ENCODE measurements at regions not wholly inside any gene's neighbourhood (a gene's known extent, or its start where the extent isn't known, plus 50 kb on each side); places are given as distances from the start of the nearest gene placed in this dataset.

DNA sequence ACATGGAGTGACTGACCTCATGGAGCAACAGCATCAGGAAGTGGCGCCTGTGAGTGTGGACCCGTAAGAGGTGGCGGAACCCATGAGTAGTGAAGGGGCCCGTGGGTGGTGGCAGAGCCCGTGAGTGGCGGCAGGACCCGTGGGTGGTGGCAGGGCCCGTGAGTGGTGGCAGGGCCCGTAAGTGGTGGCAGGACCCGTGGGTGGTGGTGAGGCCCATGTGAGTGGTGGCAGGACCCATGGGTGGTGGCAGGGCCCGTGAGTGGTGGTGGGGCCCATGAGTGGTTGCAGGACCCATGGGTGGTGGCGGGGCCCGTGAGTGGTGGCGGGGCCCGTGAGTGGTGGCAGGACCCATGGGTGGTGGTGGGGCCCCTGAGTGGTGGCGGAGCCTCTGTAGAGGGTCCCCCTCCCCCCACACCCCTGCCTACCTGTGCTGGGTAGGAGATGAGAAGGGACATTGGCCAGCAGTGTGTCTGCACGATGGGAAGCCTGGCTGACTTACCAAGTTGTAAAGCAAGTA, 407.7 kb upstream of the SALL3 start:
- Histone ChIP-seq H3K4me1 (ENCODE audit: control insufficient read depth, low read length) (no peaks in the 10 kb centered on the region), H3K4me2 (ENCODE audit: low read length) (no peak overlapping the region), H3K27ac (ENCODE audit: low read depth, low read length) (no peak overlapping the region), H3K27me3 (ENCODE audit: control insufficient read depth, low read length) (no peaks in the 10 kb centered on the region), H4K20me1 (ENCODE audit: control insufficient read depth, insufficient read depth, low read depth, low read length) (no peaks in the 10 kb centered on the region), H3K79me2 (ENCODE audit: control insufficient read depth, low read length) (no peaks in the 10 kb centered on the region), H3K36me3 (ENCODE audit: control insufficient read depth, low read length) (no peaks in the 10 kb centered on the region), H3K9me2 (replicated peaks; ENCODE audit: control insufficient read depth, low read length) (no peaks in the 10 kb centered on the region), H3F3A (ENCODE audit: control insufficient read depth, insufficient read depth) (no peaks in the 10 kb centered on the region), H3K4me3 (ENCODE audit: low read length) (no peak overlapping the region), H3K9me3 (ENCODE audit: control insufficient read depth, insufficient read depth, low read length) (peaks cover 3% of the 10 kb centered on the region; the same call in 1 of the 2 replicates)
- TF ChIP-seq, protein P1, sequence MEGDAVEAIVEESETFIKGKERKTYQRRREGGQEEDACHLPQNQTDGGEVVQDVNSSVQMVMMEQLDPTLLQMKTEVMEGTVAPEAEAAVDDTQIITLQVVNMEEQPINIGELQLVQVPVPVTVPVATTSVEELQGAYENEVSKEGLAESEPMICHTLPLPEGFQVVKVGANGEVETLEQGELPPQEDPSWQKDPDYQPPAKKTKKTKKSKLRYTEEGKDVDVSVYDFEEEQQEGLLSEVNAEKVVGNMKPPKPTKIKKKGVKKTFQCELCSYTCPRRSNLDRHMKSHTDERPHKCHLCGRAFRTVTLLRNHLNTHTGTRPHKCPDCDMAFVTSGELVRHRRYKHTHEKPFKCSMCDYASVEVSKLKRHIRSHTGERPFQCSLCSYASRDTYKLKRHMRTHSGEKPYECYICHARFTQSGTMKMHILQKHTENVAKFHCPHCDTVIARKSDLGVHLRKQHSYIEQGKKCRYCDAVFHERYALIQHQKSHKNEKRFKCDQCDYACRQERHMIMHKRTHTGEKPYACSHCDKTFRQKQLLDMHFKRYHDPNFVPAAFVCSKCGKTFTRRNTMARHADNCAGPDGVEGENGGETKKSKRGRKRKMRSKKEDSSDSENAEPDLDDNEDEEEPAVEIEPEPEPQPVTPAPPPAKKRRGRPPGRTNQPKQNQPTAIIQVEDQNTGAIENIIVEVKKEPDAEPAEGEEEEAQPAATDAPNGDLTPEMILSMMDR (IDR thresholded peaks at IDR 0.05; ENCODE audit: low read depth, low read length, poor library complexity, severe bottlenecking), result no peak
- TF ChIP-seq EZH2phosphoT487 (IDR thresholded peaks at IDR 0.05; ENCODE audit: borderline replicate concordance, low read length), result no peak

- no peaks in the 10 kb centered on the region for H3K27me3 ChIP-seq (ENCODE audit: control insufficient read depth, low read length)
- no peak overlapping the region for H3K27ac ChIP-seq (ENCODE audit: low read depth, low read length)
- H3K4me2 ChIP-seq (ENCODE audit: low read length), result no peak overlapping the region
- TF ChIP-seq, protein P1 (IDR thresholded peaks at IDR 0.05; ENCODE audit: low read depth, low read length, poor library complexity, severe bottlenecking), result no peak
- no peak for TF ChIP-seq EZH2phosphoT487 (IDR thresholded peaks at IDR 0.05; ENCODE audit: borderline replicate concordance, low read length)
- H3K36me3 ChIP-seq (ENCODE audit: control insufficient read depth, low read length), result no peaks in the 10 kb centered on the region
- no peaks in the 10 kb centered on the region for H3K9me2 ChIP-seq (replicated peaks; ENCODE audit: control insufficient read depth, low read length)
- no peaks in the 10 kb centered on the region for H3K4me1 ChIP-seq (ENCODE audit: control insufficient read depth, low read length)
- H4K20me1 ChIP-seq (ENCODE audit: control insufficient read depth, insufficient read depth, low read depth, low read length), result no peaks in the 10 kb centered on the region
- H3K9me3 ChIP-seq (ENCODE audit: control insufficient read depth, insufficient read depth, low read length), result peaks cover 3% of the 10 kb centered on the region; the same call in 1 of the 2 replicates
- no peaks in the 10 kb centered on the region for H3F3A ChIP-seq (ENCODE audit: control insufficient read depth, insufficient read depth)
- H3K79me2 ChIP-seq (ENCODE audit: control insufficient read depth, low read length), result no peaks in the 10 kb centered on the region
- H3K4me3 ChIP-seq (ENCODE audit: low read length), result no peak overlapping the region
Observed at GRCh38 chr18:78573773-78574172, 405.8 kb upstream of the SALL3 start.

DNA sequence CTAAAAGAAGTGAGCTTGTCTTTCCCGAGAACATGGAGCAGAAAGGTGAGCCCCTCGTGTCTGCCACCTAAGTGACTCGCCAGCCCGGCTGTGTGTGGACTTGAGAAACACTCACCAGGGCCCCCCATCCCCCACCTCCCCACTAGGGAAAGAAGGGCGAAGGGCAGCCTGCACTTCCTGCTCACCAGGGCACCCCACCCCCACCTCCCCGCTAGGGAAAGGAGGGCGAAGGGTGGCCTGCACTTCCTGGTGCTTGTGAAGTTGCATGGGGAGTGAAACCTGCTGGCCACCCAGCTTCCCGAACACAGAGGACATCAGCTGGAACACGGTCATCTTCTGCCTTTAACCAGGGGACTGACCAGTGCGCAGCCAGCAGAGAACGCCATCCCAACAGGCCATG, 402.7 kb upstream of the SALL3 start:
- Histone ChIP-seq H3K4me1 (ENCODE audit: control insufficient read depth, low read length) (no peaks in the 10 kb centered on the region), H3K79me2 (ENCODE audit: control insufficient read depth, low read length) (no peaks in the 10 kb centered on the region), H3K27ac (ENCODE audit: low read depth, low read length) (no peak overlapping the region), H3K4me3 (ENCODE audit: low read length) (no peak overlapping the region), H3K27me3 (ENCODE audit: control insufficient read depth, low read length) (no peaks in the 10 kb centered on the region), H3K9me3 (ENCODE audit: control insufficient read depth, insufficient read depth, low read length) (peaks cover 3% of the 10 kb centered on the region; the same call in 1 of the 2 replicates), H3F3A (ENCODE audit: control insufficient read depth, insufficient read depth) (no peaks in the 10 kb centered on the region), H4K20me1 (ENCODE audit: control insufficient read depth, insufficient read depth, low read depth, low read length) (no peaks in the 10 kb centered on the region), H3K4me2 (ENCODE audit: low read length) (no peak overlapping the region), H3K36me3 (ENCODE audit: control insufficient read depth, low read length) (no peaks in the 10 kb centered on the region), H3K9me2 (replicated peaks; ENCODE audit: control insufficient read depth, low read length) (no peaks in the 10 kb centered on the region)
- TF ChIP-seq, protein P1 (IDR thresholded peaks at IDR 0.05; ENCODE audit: low read depth, low read length, poor library complexity, severe bottlenecking), result no peak
- TF ChIP-seq EZH2phosphoT487 (IDR thresholded peaks at IDR 0.05; ENCODE audit: borderline replicate concordance, low read length), result no peak
